HepG2 (cell line): ENCODE measurements at regions not wholly inside any gene's neighbourhood (a gene's known extent, or its start where the extent isn't known, plus 50 kb on each side); places are given as distances from the start of the nearest gene placed in this dataset.
A peak's percentile ranks its signal among the peaks of the same experiment; 100 is the strongest.

Experiments
- ATAC-seq: fragments of 200-7000 bp; cut with Tn5 transposase; 3 replicates; pipeline ENCODE4 v1.9.1; 2020; ENCODE audit warnings: mild to moderate bottlenecking, moderate library complexity
- BruUV-seq: library from RNA; stranded (reverse); fragments of 400-500 nt; replicated peaks from 2 replicates; lab custom pipeline; 2021; lab: Mats Ljungman, UMichigan
- CTCF ChIA-PET: fragments of 300-600 bp; formaldehyde crosslinking; extraction: SDS; loops from one replicate; lab custom pipeline; 2021; ENCODE audit warnings: low total read pairs, inconsistent platforms, low intra/inter-chr PET ratio; lab: Yijun Ruan, JAX
- POLR2A ChIA-PET: fragments of 350-600 bp; sonication (Branson Sonifier 250); formaldehyde crosslinking; loops from one replicate; lab custom pipeline; 2020; ENCODE audit warnings: antibody characterized with exemption, inconsistent platforms; lab: Yijun Ruan, JAX
- DNase-seq: peaks from one replicate; pipeline ENCODE4 v3.0.0-alpha.2; 2015; ENCODE audit warnings: low spot score
- FAIRE-seq: peaks from 3 replicates; lab custom pipeline; 2011; peaks lifted over from hg19 to GRCh38; lab: Jason Lieb, UNC
- H2AFZ ChIP-seq: one replicate; pipeline ENCODE4 v1.6.1; 2011; ENCODE audit warnings: low read length, inconsistent platforms
- H3K27ac ChIP-seq: fragments of 300-600 bp; 3 replicates; pipeline ENCODE4 v1.8.0; 2011; ENCODE audit warnings: mixed run types, mild to moderate bottlenecking, mixed read lengths, low read length, inconsistent platforms; ENCODE audit not compliant: insufficient read depth; ENCODE audit errors: extremely low read length
- H3K27me3 ChIP-seq, 2 experiments: fragments of 200-600 bp in 1 of 2; 2 replicates in 1 of 2; 3 replicates in 1 of 2; pipeline versions ENCODE4 v1.6.0 to v1.8.0; 2011; ENCODE audit warnings: low read length in 2 of 2, mild to moderate bottlenecking in 2 of 2, moderate library complexity in 2 of 2, inconsistent platforms in 1 of 2; ENCODE audit not compliant: insufficient read depth in 2 of 2, control insufficient read depth in 1 of 2
- H3K36me3 ChIP-seq, 2 experiments: fragments of 200-600 bp in 1 of 2; replicated peaks in 1 of 2; 2 replicates in 1 of 2; 3 replicates in 1 of 2; pipeline versions ENCODE4 v1.5.1 to v1.8.0; 2011; ENCODE audit warnings: low read length in 2 of 2, inconsistent platforms in 1 of 2; ENCODE audit not compliant: insufficient read depth in 2 of 2, control insufficient read depth in 1 of 2
- H3K4me1 ChIP-seq: 2 replicates; pipeline ENCODE4 v1.5.1; 2012; ENCODE audit warnings: low read length, inconsistent platforms; ENCODE audit not compliant: insufficient read depth
- H3K4me2 ChIP-seq: 2 replicates; pipeline ENCODE4 v1.6.0; 2011; ENCODE audit warnings: low read depth, low read length, inconsistent platforms
- H3K4me3 ChIP-seq, 3 experiments: fragments of 200-600 bp in 1 of 3; sonication (generic), shearing (Covaris generic) in 1 of 3; replicated peaks in 1 of 3; 2 replicates each; pipeline ENCODE4 v1.5.1; 2011 to 2016; ENCODE audit warnings: low read length in 3 of 3, inconsistent platforms in 2 of 3, low read depth in 2 of 3, mild to moderate bottlenecking in 2 of 3, control low read depth in 1 of 3, mixed read lengths in 1 of 3; ENCODE audit not compliant: insufficient read depth in 1 of 3
- H3K79me2 ChIP-seq: one replicate; pipeline ENCODE4 v1.6.1; 2011; ENCODE audit warnings: low read length, inconsistent platforms; ENCODE audit not compliant: insufficient read depth
- H3K9ac ChIP-seq: 2 replicates; pipeline ENCODE4 v1.6.0; 2011; ENCODE audit warnings: mild to moderate bottlenecking, low read depth, low read length, inconsistent platforms; ENCODE audit not compliant: insufficient read depth
- H3K9me3 ChIP-seq: 2 replicates; pipeline ENCODE4 v1.5.1; 2012; ENCODE audit warnings: mild to moderate bottlenecking, low read length
- H4K20me1 ChIP-seq: 2 replicates; pipeline ENCODE4 v1.6.0; 2011; ENCODE audit warnings: inconsistent platforms, mild to moderate bottlenecking, low read length, moderate library complexity; ENCODE audit not compliant: insufficient read depth
- CCDC6 ChIP-seq: sonication (generic); formaldehyde crosslinking; IDR thresholded peaks from 2 replicates; pipeline ENCODE4 v1.8.1; 2022; ENCODE audit warnings: mild to moderate bottlenecking, missing genetic modification reagents, moderate library complexity
- DR1 ChIP-seq: sonication (generic); formaldehyde crosslinking; IDR thresholded peaks from 2 replicates; pipeline ENCODE4 v1.8.0; 2021; ENCODE audit warnings: mild to moderate bottlenecking, missing genetic modification reagents, inconsistent platforms
- KDM2A ChIP-seq: sonication (generic); formaldehyde crosslinking; IDR thresholded peaks from 2 replicates; pipeline ENCODE4 v1.4.0; 2020; ENCODE audit warnings: low read depth, missing genetic modification reagents, borderline replicate concordance
- KLF11 ChIP-seq: IDR thresholded peaks from 2 replicates; pipeline ENCODE4 v1.6.1; 2016; ENCODE audit warnings: missing compliant biosample characterization
- NFE2 ChIP-seq: sonication (generic); formaldehyde crosslinking; IDR thresholded peaks from 2 replicates; pipeline ENCODE4 v1.4.0; 2020; ENCODE audit warnings: missing genetic modification reagents
- RELA ChIP-seq: sonication (generic); formaldehyde crosslinking; IDR thresholded peaks from 2 replicates; pipeline ENCODE4 v1.4.0; 2020; ENCODE audit warnings: missing genetic modification reagents
- SIN3A ChIP-seq: IDR thresholded peaks from 2 replicates; pipeline ENCODE4 v1.6.1; 2011; ENCODE audit warnings: low read depth, mild to moderate bottlenecking, control low read depth, low read length, borderline replicate concordance
- SNAPC2 ChIP-seq: sonication (generic); formaldehyde crosslinking; IDR thresholded peaks from 2 replicates; pipeline ENCODE4 v1.8.1; 2022; ENCODE audit warnings: mild to moderate bottlenecking, missing genetic modification reagents
- SSRP1 ChIP-seq: IDR thresholded peaks from 2 replicates; pipeline ENCODE4 v1.6.1; 2016; ENCODE audit warnings: control low read depth
- ZNF121 ChIP-seq: sonication (generic); formaldehyde crosslinking; IDR thresholded peaks from 2 replicates; pipeline ENCODE4 v1.5.0; 2020; ENCODE audit warnings: mild to moderate bottlenecking, missing genetic modification reagents
- ZNF235 ChIP-seq: sonication (generic); formaldehyde crosslinking; IDR thresholded peaks from 2 replicates; pipeline ENCODE4 v1.8.1; 2023; ENCODE audit warnings: mild to moderate bottlenecking, missing genetic modification reagents, borderline replicate concordance
- ZNF256 ChIP-seq: sonication (generic); formaldehyde crosslinking; conservative IDR thresholded peaks from 2 replicates; pipeline ENCODE4 v1.4.0; 2020; ENCODE audit warnings: missing genetic modification reagents
- ZNF501 ChIP-seq: sonication (generic); formaldehyde crosslinking; IDR thresholded peaks from 2 replicates; pipeline ENCODE4 v1.5.1; 2020; ENCODE audit warnings: mild to moderate bottlenecking, moderate library complexity, missing genetic modification reagents
- ZNF605 ChIP-seq: sonication (generic); formaldehyde crosslinking; IDR thresholded peaks from 2 replicates; pipeline ENCODE4 v1.8.0; 2022; ENCODE audit warnings: mild to moderate bottlenecking, missing genetic modification reagents
- ZNF7 ChIP-seq: IDR thresholded peaks from 2 replicates; pipeline ENCODE4 v1.6.1; 2016; ENCODE audit warnings: missing biosample characterization, missing genetic modification reagents
- ZNF841 ChIP-seq: sonication (generic); formaldehyde crosslinking; IDR thresholded peaks from 2 replicates; pipeline ENCODE4 v1.8.1; 2023; ENCODE audit warnings: missing genetic modification reagents, borderline replicate concordance
- WGBS: methylation state at CpG from one replicate; pipeline ENCODE4 v1.1.6; 2017; ENCODE audit warnings: low lambda C conversion rate; 5-methylcytosine and 5-hydroxymethylcytosine counted together
- in situ Hi-C: cut with HindIII; loops from 2 replicates; pipeline ENCODE4 v1.10.0; 2017; ENCODE audit warnings: low pct_unique_long_range_greater_than_20kb; ENCODE audit not compliant: extremely low pct_ligation_motif_present
- intact Hi-C: fragments of 100-400 bp; cut with micrococcal nuclease; formaldehyde crosslinking; loops from one replicate; pipeline ENCODE4 v1.10.0; 2022; ENCODE audit not compliant: unreplicated experiment
- TF ChIP-seq, protein P1 (sequence below): sonication (generic); formaldehyde crosslinking; IDR thresholded peaks from 2 replicates; pipeline ENCODE4 v1.8.1; 2023; ENCODE audit warnings: mild to moderate bottlenecking, missing genetic modification reagents, borderline replicate concordance
- TF ChIP-seq, protein P2 (sequence below): sonication (generic); formaldehyde crosslinking; IDR thresholded peaks from 2 replicates; pipeline ENCODE4 v1.4.0; 2020; ENCODE audit warnings: missing genetic modification reagents
- TF ChIP-seq, protein P3 (sequence below): sonication (generic); formaldehyde crosslinking; IDR thresholded peaks from 2 replicates; pipeline ENCODE4 v1.4.0; 2020; ENCODE audit warnings: missing genetic modification reagents, borderline replicate concordance

DNA sequence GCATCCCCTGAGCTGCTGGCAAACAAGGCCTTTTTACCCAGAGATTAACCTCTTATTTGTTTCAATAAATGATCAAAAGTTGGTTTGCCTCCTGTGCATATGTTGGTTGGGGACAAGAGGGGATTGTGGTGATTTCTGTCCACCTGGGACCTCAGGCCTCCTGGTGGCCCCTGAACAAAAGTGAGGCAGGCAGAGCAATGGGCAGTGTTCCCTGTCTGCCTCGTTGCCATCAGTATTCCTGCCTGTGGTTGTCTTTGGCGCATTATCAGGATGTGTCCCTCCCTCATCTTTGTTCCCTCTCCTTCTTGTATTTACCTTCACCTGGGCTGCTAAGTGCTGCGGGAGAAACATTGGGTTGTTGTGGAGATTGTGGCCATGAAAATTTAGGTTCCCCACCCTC, 65.3 kb upstream of the DRD5 start:
- POLR2A ChIA-PET: no interaction called here
- no TSS peak for BruUV-seq
- no peaks in the 10 kb centered on the region for H3K9me3 ChIP-seq
- no peaks in the 10 kb centered on the region for H4K20me1 ChIP-seq
- in situ Hi-C loops (no loop called here), intact Hi-C loops (no loop called here)
- H2AFZ ChIP-seq: no peak overlapping the region
- CTCF ChIA-PET: no interaction called here
- no peaks in the 10 kb centered on the region for H3K36me3 ChIP-seq
- H3K4me3 ChIP-seq: no peak overlapping the region
- no peaks in the 10 kb centered on the region for H3K4me1 ChIP-seq
- H3K27ac ChIP-seq: no peak overlapping the region
- H3K4me2 ChIP-seq: no peak overlapping the region
- H3K9ac ChIP-seq: no peak overlapping the region
- WGBS: 0% methylated on average over 3 of the region's 3 CpGs
- H3K27me3 ChIP-seq: peaks cover 0 to 2% of the 10 kb centered on the region in 2 experiments; a peak in 1 of 5 replicates
- no peak for TF ChIP-seq SNAPC2 (CRISPR knock-in tag)
- no peak for TF ChIP-seq ZNF235 (CRISPR knock-in tag)
- no peak for TF ChIP-seq SIN3A
- no peak for TF ChIP-seq RELA (CRISPR knock-in tag)
- TF ChIP-seq, protein P1, sequence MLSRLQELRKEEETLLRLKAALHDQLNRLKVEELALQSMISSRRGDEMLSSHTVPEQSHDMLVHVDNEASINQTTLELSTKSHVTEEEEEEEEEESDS (CRISPR knock-in tag): no peak
- TF ChIP-seq ZNF256 (CRISPR knock-in tag): no peak
- TF ChIP-seq ZNF841 (CRISPR knock-in tag): no peak
- no peak for TF ChIP-seq ZNF7 (CRISPR knock-in tag)
- TF ChIP-seq ZNF605 (CRISPR knock-in tag): no peak
- TF ChIP-seq SSRP1 (CRISPR knock-in tag): no peak
- no peak for TF ChIP-seq ZNF121
- TF ChIP-seq, protein P2, sequence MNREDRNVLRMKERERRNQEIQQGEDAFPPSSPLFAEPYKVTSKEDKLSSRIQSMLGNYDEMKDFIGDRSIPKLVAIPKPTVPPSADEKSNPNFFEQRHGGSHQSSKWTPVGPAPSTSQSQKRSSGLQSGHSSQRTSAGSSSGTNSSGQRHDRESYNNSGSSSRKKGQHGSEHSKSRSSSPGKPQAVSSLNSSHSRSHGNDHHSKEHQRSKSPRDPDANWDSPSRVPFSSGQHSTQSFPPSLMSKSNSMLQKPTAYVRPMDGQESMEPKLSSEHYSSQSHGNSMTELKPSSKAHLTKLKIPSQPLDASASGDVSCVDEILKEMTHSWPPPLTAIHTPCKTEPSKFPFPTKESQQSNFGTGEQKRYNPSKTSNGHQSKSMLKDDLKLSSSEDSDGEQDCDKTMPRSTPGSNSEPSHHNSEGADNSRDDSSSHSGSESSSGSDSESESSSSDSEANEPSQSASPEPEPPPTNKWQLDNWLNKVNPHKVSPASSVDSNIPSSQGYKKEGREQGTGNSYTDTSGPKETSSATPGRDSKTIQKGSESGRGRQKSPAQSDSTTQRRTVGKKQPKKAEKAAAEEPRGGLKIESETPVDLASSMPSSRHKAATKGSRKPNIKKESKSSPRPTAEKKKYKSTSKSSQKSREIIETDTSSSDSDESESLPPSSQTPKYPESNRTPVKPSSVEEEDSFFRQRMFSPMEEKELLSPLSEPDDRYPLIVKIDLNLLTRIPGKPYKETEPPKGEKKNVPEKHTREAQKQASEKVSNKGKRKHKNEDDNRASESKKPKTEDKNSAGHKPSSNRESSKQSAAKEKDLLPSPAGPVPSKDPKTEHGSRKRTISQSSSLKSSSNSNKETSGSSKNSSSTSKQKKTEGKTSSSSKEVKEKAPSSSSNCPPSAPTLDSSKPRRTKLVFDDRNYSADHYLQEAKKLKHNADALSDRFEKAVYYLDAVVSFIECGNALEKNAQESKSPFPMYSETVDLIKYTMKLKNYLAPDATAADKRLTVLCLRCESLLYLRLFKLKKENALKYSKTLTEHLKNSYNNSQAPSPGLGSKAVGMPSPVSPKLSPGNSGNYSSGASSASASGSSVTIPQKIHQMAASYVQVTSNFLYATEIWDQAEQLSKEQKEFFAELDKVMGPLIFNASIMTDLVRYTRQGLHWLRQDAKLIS (CRISPR knock-in tag): no peak
- TF ChIP-seq KLF11 (CRISPR knock-in tag): no peak
- TF ChIP-seq CCDC6 (CRISPR knock-in tag): no peak
- TF ChIP-seq, protein P3, sequence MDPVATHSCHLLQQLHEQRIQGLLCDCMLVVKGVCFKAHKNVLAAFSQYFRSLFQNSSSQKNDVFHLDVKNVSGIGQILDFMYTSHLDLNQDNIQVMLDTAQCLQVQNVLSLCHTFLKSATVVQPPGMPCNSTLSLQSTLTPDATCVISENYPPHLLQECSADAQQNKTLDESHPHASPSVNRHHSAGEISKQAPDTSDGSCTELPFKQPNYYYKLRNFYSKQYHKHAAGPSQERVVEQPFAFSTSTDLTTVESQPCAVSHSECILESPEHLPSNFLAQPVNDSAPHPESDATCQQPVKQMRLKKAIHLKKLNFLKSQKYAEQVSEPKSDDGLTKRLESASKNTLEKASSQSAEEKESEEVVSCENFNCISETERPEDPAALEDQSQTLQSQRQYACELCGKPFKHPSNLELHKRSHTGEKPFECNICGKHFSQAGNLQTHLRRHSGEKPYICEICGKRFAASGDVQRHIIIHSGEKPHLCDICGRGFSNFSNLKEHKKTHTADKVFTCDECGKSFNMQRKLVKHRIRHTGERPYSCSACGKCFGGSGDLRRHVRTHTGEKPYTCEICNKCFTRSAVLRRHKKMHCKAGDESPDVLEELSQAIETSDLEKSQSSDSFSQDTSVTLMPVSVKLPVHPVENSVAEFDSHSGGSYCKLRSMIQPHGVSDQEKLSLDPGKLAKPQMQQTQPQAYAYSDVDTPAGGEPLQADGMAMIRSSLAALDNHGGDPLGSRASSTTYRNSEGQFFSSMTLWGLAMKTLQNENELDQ (CRISPR knock-in tag): no peak
- no peak for TF ChIP-seq ZNF501 (CRISPR knock-in tag)
- no peak for TF ChIP-seq NFE2
- no peak for TF ChIP-seq DR1
- TF ChIP-seq KDM2A (CRISPR knock-in tag): no peak
- no peak for ATAC-seq
- FAIRE-seq: peak; percentile 4
- no peak for DNase-seq
- H3K79me2 ChIP-seq: no peaks in the 10 kb centered on the region
